Peyer's patch (tissue), 4 donors: ENCODE measurements at regions not wholly inside any gene's neighbourhood (a gene's known extent, or its start where the extent isn't known, plus 50 kb on each side); places are given as distances from the start of the nearest gene placed in this dataset.

Experiments used
- CTCF ChIP-seq, 6 experiments: fragments of 450-650 bp in 4 of 6; fragments of 200-600 bp in 2 of 6; sonication (generic) in 1 of 6; IDR thresholded peaks; one replicate each; pipeline ENCODE4 v1.5.1; 2017 to 2019; ENCODE audit warnings: antibody characterized with exemption in 6 of 6, mild to moderate bottlenecking in 3 of 6, moderate library complexity in 1 of 6
- POLR2A ChIP-seq, 2 donors: fragments of 450-650 bp; IDR thresholded peaks; one replicate each; pipeline ENCODE4 v1.5.1; 2017; ENCODE audit warnings: antibody characterized with exemption in 2 of 2, mild to moderate bottlenecking in 2 of 2, moderate library complexity in 2 of 2

- TF ChIP-seq CTCF (IDR thresholded peaks at IDR 0.05) (no peak), POLR2A (IDR thresholded peaks at IDR 0.05) (no peak)
Measured at GRCh38 chr9:97752274-97752673, 55.1 kb upstream of the XPA start.
